GDM1 (cell line): ENCODE measurements at regions not wholly inside any gene's neighbourhood (a gene's known extent, or its start where the extent isn't known, plus 50 kb on each side); places are given as distances from the start of the nearest gene placed in this dataset.
"Not testable (repeated sequence)": the region's sequence is repeated elsewhere in the genome, so short reads cannot be mapped to it uniquely, and the experiment has no call there.

Experiments
- DNase-seq: peaks from one replicate; lab custom pipeline; 2025; lab: John Stamatoyannopoulos, UW

DNA sequence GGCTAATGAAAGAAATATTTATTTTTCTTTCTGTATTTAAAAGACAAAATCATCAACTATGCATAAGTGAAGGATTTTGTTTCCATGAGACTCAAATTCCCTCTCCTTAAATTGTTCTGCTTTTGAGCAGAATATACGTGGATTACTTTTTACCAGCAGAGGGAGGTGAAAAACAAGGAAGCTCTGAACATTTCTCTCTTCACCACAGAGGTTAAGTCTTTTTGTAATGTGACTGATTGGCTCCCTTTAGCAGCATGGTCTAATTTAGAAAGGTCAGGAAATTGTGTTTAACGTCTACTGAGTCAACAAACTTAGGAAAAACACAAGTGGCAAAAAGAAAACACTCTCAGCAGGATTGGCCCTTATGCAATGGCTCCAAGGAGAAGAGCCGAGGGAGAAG, 55.1 kb upstream of the F9 start:
- no peak for DNase-seq

DNA sequence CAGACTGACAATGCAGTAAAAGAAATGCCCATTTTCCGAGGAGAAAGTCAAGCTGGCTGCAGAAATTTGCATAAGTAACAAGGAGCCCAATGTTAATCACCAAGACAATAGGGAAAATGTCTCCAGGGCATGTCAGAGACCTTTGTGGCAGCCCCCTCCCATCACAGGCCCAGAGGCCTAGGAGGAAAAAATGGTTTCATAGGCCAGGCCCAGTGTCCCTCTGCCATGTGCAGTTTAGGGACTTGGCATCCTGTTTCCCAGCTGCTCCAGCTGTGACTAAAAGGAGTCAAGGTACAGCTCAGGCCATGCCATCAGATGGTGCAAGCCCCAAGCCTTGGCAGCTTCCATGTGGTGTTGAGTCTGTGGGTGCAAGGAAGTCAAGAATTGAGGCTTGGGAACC, 68.6 kb upstream of the F9 start:
- DNase-seq = not testable (repeated sequence)

DNA sequence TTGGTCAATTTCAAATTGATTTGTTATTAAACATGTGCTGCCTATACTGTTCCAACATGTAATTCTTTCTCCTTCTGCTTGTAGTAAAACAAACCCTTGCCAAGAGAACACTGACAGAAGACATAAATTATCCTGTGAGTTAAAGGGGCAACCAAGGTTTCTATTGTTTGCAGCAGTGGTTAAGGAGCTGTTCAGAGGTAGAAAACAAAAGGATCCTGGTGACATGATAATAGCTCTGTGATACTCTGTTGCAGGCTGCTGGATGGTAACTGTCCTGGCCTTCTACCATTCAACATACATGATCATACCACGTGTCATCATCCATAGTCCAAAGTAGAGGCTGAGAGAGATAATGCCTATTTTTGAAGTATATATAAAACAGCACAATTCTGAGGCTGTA, 75.8 kb upstream of the F9 start:
- DNase-seq = no peak

DNA sequence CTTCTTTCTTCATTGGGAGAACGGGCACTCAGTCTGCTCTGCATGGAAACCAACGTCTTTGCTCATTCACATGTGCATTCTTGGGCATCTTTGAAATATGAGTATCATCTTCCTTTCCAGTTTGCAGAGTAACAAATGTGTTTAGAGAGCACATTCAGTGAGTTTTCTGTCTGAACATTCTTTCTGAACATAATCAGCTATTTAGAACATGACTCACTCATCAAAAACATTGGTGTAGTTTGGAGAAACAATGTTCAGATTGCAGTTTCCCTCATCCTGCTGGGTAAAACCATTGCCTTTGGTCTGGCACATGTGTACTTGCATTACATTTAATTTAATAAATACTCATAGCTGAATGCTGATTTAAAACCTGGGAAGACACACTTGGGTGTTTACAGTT, 81.5 kb upstream of the F9 start:
- DNase-seq = no peak

DNA sequence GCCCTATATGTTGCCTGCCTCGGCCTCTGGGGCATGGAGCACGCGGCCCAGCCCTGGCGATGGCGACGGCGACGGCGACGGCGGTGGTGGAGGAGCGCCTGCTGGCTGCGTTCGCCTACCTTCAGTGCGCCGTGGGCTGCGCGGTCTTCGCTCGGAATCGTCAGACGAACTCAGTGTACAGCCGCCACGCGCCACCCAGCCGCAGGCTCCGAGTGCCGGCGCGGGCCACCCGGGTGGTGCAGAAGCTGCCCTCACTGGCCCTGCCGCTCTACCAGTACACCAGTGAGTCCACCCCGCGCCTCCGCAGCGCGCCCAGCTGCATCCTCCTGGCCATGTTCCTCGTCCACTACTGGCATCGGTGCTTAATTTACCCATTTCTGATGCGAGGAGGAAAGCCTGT, 83.7 kb upstream of the F9 start:
- no peak for DNase-seq

DNA sequence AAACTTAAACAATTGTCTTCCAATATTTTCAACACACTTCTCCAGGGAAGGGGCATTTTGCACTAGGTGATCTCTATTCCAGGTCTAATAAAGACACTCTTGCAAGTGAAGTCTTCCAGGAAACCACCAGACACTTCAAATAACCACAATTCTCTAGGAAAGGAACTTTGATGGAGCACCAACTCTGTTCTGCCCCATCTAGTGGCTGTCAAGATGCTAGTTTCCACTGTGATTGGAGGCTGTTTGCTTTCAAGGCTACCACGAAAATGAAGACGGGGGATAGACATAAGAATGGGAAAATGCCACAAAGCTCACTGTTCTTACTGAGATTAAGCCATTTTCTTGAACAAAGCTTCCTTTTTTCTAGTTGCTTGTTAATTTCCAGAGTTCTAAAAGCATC, 100.6 kb upstream of the F9 start:
- DNase-seq = no peak

DNA sequence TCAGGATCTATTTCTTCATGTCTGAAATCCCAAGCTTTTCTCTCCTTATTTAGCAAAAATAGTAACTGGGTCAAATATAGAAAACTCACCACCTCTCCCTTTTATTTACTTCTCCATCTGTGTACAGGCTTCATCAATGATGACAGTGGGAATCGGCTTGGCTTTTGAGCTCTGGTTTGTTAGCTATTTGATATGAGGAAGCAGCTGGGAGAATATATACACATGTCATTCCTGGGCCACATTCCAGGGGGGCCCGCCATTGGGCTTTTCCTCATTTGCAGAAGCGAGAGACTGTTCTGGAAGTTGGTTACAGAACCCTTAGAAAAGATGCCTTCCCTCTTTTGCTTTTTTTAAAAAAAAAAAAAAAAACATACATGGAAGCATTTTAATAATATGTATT, 107.4 kb upstream of the F9 start:
- DNase-seq = no peak

DNA sequence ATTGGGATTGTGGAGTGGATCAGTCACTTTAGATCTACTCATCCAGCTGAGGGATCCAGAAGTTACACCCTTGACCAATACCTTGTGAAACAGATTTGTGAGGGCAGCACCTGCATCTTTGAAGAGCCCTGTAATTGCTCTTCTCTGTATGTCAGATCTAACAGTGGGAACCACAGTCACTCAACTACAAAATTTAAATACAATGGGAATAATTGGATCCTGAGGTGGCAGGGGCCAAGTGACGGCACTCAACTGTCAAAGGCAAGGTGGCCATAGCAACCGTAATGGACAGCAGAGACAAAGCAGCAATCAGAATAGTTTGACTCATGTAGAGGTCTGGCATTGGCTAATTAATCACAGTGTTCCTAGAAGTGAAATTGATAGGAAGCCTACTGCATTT, 132.3 kb upstream of the F9 start:
- not testable (repeated sequence) for DNase-seq

DNA sequence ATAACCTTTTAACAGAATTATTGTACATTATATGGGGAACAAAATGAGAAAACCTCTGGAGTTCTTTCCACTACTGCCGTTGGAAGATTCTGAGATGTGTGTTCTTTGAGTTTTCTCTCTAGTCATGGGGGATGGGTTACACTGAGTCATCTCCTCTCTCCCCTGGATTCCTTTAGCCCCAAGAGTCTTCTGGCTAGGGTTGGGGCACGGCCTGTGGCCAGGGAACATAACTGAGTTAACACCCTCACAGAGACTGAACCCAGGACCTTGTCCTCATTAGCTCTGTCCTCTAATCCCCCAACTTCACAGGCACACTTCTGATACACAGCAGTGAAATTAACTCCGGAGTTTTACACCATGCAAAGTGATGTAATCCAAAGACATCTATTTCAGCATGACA, 142.3 kb upstream of the F9 start:
- DNase-seq = no peak

DNA sequence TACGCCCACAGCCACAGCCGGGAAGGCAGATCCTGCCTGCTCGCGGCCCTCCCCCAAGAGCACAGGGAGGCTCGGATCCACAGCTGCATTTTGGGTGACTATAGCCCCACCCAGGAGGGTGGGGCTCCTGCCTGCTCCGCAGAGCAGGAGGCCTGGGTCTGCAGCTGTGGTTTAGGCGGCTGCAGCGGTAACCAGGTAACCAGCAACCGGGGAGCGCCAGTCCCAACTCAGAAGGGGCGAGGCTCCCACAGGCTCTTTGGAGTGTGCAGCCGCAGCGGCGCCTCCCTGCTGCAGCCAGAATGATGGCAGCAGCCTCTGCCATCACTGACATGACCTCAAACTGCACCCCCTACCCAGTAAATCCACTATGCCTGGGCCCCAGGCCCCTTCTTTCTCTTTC, 148.0 kb upstream of the F9 start:
- no peak for DNase-seq

DNA sequence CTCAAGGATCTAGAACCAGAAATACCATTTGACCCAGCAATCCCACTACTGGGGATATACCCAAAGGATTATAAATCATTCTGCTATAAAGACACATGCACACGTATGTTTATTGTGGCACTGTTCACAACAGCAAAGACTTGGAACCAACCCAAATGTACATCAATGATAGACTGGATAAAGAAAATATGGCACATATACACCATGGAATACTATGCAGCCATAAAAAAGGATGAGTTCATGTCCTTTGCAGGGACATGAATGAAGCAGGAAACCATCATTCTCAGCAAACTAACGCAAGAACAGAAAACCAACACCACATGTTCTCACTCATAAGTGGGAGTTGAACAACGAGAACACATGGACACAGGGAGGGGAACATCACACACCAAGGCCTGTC, 154.0 kb upstream of the F9 start:
- DNase-seq = not testable (repeated sequence)

DNA sequence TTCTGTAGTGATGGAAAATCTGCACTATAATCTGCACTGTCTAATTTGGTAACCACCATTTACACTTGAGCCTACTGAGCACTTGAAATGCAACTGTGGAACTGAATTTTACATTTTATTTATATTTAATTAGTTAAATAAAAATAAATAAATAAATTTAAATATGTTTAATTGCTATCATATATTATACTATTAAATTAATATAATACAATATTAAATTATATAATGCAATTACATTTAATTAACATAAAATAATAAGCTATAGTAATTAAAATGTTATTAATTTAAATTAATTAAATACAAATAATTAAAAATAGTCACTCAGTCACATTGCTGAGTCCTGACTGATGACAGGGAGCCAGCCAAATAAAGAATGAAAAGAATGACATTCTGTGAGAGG, 170.2 kb upstream of the F9 start:
- no peak for DNase-seq

DNA sequence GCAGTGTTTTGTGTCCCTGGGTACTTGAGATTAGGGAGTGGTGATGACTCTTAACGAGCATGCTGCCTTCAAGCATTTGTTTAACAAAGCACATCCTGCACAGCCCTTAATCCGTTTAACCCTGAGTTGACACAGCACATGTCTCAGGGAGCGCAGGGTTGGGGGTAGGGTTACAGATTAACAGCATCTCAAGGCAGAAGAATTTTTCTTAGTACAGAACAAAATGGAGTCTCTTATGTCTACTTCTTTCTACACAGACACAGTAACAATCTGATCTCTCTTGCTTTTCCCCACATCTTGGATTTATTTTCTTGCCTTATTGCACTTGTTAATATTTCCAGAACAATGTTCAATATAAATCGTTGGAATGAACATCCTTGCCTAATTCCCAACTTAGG, 187.9 kb upstream of the F9 start:
- not testable (repeated sequence) for DNase-seq

DNA sequence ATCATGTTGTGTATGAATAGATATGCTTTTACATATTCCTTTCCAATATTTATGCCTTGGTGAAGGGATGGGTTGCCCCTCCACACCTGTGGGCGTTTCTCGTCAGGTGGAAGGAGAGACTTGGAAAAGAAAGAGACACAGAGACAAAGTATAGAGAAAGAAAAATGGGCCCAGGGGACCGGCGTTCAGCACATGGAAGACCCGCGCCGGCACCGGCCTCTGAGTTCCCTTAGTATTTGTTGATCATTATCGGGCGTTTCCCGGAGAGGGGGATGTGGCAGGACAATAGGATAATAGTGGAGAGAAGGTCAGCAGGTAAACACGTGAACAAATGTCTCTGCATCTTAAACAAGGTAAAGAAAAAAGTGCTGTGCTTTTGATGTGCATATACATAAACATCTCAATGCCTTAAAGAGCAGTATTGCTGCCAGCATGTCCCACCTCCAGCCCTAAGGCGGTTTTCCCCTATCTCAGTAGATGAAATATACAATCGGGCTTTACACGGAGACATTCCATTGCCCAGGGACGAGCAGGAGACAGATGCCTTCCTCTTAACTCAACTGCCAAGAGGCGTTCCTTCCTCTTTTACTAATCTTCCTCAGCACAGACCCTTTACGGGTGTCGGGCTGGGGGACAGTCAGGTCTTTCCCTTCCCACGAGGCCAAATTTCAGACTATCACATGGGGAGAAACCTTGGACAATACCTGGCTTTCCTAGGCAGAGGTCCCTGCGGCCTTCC, 188.5 kb upstream of the F9 start:
- DNase-seq = not testable (repeated sequence)

DNA sequence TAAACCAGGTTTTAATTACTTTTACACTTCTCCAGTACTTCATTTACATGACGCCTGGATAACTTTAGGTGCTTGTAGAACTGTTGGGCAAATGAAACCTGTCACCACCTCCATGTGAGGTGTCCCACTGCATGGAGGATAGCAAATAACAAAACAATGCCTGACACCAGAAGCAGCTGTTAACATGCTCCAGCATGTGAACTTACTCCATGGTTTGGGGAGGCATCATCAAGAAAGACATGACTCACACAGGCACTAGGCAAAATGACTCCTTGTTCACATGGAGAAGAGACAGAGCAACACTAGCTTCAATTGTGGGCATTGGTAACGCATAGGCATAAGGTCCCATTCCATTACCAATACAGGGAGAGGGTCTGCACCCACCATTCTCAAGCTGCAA, 198.1 kb upstream of the F9 start:
- no peak for DNase-seq

DNA sequence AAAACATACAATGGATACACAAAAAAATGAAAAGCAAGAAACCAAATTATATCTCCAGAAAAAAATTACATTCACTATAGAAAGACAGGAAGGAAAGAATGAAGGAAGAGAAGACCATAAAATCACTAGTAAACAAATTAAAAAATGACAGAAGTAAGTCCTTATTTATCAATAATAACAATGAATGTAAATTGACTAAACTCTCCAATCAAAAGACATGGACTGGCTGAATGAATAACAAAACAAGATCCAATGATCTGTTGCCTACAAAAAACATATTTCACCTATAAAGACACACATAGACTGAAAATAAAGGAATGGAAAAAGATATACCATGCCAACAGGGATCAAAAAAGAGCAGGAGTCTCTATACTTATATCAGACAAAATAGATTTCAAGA, 203.2 kb upstream of the F9 start:
- DNase-seq = no peak

DNA sequence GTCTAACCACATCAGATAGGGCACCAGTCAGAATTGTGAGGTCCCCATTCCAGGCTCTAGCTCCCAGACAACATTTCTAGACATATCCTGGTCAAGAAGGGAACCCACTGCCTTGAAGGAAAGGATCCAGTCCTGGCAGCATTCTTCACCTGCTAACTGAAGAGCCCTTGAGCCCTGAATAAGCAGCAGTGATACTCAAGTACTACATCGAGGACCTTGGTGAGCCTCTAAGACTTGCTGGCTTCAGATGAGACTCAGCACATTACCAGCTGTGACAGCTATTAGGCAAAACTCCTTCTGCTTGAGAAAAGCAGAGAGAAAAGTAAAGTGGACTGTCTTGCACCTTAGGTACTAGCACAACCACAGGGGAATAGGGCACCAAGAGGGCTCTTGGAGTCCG, 205.8 kb upstream of the F9 start:
- DNase-seq = no peak

DNA sequence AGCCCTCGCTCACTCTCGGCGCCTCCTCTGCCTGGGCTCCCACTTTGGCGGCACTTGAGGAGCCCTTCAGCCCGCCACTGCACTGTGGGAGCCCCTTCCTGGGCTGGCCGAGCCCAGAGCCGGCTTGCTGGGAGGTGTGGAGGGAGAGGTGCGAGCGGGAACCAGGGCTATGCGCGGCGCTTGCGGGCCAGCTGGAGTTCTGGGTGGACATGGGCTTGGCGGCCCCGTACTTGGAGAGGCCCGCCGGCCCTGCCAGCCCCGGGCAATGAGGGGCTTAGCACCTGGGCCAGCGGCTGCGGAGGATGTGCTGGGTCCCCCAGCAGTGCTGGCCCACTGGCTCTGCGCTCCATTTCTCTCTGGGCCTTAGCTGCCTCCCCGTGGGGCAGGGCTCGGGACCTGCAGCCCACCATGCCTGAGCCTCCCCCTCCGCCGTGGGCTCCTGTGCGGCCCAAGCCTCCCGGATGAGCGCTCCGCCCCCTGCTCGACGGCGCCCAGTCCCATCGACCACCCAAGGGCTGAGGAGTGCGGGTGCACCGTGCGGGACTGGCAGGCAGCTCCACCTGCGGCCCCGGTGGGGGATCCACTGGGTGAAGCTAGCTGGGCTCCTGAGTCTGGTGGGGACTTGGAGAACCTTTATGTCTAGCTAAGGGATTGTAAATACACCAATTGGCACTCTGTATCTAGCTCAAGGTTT, 209.7 kb upstream of the F9 start:
- not testable (repeated sequence) for DNase-seq

DNA sequence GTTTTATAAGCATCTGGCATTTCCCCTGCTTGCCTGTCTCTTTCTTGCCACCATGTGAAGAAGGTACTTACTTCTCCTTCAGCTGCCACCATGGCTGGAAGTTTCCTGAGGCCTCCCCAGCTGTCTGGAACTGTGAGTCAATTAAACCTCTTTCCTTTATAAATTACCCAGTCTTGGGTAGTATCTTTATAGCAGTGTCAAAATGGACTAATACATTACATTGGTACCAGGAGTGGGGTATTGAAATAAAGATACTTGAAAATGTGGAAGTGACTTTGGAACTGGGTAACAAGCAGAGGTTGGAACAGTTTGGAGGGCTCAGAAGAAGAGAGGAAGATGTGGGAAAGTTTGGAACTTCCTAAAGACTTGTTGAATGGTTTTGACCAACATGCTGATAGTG, 223.9 kb upstream of the F9 start:
- DNase-seq = not testable (repeated sequence)

DNA sequence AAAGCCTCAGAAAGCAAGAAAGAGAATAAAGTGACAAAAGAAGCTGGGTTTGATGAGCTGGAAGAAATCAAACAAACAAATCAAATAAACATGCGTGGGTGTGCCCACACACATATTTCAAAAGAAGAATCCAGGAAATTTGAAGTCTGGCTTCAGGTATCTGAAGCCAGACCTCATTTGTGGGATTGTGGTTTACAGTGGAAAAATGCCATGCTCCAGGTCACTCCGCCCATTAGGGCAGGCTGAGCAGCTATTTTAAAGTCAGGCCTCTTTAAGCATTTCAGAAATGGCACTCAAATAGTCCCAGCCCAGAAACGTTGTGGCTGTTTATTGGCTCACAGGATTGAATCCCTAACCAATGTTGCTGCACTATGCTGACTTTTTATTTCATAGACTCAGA, 226.1 kb upstream of the F9 start:
- no peak for DNase-seq

DNA sequence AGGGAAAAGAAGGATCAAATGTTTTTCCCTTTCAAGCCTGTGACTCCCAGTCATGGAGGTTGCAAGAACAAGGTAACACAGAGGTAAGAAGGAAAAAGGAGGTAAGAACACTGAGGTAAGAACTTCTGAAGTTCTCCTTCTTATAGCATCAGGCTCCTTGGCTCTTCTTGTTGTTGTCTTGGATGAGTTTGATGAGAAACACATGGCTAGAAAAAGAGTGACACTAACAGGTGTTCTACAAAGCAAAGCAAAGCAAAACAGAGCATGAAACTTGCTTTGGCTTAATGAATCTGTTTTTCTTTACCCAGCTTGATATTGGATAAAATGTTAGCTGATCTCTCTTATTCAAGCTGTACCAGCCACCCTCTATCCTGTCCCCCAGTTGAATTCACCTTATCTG, 231.2 kb upstream of the F9 start:
- no peak for DNase-seq

DNA sequence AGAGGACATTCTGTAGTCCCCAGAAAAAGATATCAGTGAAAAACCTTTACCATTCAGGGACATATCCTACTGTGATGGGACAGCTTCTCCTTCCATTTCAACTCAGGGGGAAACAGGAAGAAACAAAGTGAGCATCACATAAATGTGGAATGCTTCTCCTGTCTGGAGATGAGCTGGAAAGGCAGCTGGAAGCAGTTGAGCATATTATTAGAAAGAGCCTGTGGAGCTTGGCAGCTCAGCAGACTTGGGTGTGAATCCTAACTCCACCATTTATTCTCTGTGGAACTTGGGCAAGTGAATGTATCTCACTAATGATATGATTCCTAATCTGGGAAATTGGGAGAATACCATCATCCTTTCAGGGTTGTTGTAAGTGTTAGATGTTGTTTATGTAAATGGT, 232.1 kb upstream of the F9 start:
- no peak for DNase-seq

DNA sequence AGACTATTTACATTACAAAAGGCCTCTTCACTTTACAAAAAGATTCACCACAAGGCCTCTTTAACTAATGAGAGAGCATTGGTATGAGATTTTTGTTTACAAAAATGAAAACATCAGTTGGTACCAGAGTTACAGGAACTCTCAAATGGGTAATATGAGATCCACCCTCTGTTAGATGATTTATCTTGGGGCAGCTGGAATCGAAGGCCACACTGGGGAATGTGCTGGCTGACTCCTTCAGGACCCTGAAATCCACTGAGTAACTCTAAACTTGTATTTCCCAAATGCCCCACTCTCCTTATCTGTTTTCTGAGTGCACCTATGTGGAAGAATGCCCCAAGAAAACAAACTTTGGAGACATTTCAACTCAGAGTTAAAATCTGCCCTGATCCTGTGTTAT, 232.9 kb upstream of the F9 start:
- DNase-seq = no peak

DNA sequence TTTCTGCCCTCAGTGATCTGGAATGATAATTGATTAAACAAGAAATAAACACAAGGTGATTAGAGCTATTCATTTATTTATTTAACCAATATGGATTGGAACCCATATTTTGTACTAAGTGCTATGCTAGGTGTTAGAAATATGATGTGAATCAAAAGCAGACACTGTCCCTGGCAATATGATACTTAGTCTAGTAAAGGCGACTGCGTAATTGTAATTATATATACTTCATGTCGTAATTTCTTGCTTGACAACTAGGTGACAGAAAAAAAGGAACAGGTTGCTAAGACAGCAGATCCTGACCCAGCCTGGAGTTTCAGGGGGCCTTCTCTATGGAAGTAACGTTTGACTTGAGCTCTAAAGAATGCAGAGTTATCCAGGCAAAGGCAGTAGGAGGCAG, 236.5 kb upstream of the F9 start:
- no peak for DNase-seq
